HG02884 (cell line): ENCODE measurements at regions not wholly inside any gene's neighbourhood (a gene's known extent, or its start where the extent isn't known, plus 50 kb on each side); places are given as distances from the start of the nearest gene placed in this dataset.

Source experiments
- ATAC-seq: cut with Tn5 transposase; IDR thresholded peaks from one replicate; pipeline ENCODE4 v1.9.1; 2021; ENCODE audit warnings: mild to moderate bottlenecking, moderate library complexity; ENCODE audit not compliant: unreplicated experiment

DNA sequence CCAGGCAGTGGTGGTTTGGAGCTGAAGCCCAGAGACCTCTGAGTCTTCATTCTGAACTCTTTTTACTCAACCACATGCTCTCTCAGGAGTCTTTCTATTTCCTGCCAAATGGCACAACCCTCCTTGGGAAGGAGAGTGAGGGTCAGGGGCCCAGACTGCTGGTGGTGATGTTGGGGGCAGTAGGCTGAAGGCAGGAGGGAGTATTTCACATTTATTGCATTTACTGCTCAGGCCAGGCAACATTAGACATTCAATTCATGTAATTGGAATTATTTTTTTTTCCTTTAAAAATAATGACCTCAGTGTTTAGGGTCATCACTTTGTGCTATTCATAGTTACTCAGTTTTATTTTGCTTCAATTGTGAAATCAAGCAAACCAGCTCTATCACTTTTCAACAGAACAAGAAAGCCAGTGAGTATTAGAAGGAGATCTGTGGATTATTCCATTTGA lies 311.3 kb upstream of the NT5C1B start:
- no peak for ATAC-seq

DNA sequence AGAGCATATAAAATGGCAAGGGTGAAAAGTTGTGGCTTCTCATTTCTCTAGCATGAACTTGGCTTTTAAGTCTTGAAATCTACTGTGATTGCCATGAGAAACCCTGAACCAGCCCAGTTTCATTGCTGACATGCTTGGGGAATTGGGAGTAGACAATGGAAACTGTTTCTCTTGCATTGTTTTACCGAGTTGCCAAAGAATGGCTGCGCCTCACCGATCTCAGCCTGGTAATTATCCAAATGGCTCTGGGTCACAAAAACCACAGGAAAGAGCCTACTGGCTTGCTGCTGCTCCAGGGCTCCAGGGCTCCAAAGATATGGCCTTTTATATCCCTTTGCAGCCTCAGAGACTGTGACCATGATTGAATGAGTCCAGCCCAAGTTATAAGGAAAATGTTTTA lies 310.4 kb upstream of the NT5C1B start:
- ATAC-seq = no peak

DNA sequence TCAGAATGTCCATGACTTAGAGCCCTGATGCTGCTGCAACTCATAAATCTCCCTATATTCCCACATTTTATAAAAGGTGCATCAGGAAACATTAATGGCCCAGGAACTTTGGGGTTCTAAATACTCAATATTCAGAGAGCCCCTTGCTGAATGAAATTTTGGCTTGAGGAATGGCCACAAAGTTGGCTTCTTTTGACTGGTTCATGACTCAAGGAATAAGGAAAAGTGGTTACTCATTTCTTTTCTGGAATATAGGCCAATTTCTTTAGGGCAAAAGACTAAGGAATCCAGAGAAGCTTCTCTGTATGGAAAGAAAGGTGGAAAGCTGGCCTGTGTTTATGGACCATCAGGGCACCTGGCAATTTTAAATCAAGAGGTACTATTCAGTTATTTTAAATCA lies 308.9 kb upstream of the NT5C1B start:
- no peak for ATAC-seq

DNA sequence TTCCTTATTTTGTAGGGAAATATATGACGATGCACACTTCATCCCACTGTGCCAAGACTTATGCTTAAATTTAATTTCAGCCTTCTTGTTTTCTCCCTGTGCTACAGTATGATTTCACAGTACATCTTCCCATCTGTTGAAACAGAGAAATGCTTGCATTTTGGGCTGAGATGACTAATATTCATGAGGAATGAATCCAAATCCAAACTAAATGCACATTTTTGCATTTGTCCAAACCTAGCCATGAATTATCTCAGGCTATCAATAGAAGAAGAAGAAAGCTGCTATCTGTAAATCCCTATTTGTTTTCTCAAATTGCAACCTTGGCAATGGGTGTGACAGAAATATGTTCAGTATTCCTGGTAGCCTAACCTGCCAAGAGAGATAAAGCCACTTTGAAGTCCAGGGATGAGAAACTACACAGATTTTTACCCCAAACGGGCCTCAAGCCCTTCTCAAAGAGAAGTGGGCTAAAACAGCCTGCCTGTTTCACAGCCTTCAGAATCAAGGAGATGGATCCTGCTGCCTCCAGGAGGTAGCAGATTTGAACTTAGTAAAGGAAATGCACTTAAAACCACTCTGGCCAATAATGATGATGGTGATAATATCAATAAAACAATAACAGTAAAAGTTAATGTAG lies 306.9 kb upstream of the NT5C1B start:
- ATAC-seq = no peak

DNA sequence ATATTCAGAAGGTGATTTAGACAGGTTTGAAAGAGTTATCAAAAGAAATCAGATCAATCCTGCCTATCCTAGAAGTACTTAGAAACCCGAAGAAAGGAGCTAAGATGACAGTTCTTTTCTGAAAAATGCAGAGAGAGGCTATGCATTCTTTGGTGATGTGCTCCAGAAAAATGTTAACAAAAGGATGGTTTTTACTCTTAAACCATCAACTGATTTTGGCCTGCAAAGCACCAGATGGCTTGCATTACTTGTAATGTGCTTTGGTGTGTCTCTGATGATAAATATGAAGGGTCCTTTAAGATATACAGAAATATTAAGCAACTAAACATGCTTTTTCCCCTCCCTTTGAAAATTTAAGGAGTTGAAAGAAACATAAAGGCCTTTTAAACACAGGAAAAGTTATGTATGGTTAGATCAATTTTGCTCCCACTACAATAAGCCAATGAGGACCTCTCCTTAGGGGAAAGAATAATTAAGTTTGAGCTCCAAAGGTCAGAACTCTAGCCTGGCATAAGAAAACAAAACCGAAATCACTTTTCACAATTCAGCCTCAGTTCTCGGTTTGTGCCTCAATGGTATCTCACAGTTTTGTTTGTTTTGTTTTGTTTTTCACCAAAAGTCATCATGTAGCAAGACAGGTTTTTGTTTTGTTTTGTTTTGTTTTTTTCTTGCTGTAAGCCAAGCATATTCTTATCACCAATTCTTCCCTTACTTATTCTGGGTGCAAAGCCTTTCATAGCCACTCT lies 302.4 kb upstream of the NT5C1B start:
- ATAC-seq = no peak

DNA sequence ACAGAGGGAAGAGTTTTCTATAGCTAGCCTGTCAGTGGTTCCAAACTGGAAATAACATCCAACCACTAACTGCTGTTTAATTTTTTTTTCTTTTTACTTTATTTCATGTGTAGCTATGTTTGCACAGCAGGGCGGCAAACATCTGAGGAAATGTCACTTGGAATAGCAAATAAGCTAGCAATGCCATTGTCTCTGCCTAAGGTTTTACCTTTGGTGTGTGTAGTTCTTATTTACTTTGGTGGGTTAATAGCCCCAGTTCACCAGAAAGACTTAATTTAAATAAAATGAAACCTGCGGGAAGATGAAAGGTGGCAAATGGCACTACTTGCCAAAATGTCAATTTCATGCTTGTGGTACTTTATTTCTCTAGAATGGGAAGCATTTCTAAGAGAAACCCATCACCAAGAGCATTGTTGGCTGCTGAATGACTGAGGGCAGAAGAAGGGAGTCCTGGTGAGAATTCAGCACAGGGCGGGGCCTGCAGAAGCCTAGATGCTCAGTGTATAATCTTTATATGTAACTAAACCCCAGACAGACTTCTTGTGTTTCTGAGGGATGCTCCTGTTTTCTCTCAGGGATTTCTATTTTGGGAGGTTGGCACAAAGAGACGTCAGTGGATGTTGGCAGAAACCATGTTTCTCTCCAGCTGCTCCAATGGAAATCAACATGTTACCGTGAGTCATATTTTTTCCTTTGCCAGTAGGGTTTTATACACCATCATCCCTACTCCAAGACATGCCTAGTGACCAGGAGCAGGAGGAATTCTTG lies 300.4 kb upstream of the NT5C1B start:
- ATAC-seq = no peak

DNA sequence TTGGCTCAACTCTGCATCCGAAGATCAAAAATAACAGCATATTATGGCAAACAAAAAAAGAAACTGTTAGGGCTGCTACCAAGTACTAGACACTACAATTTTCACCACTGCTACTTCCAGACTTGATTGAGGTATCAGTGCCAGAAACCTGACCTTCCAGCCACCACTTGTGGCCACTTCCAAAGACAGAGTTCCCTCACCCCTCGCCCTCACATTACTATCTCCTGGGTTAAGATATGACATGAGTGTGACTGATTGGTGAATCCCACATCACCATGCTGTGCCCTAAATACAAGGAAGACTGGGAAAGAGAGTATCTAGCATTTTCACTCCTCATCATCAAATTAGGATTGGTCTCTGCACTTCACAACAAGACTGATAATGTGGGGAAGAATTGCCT lies 296.1 kb upstream of the NT5C1B start:
- no peak for ATAC-seq

DNA sequence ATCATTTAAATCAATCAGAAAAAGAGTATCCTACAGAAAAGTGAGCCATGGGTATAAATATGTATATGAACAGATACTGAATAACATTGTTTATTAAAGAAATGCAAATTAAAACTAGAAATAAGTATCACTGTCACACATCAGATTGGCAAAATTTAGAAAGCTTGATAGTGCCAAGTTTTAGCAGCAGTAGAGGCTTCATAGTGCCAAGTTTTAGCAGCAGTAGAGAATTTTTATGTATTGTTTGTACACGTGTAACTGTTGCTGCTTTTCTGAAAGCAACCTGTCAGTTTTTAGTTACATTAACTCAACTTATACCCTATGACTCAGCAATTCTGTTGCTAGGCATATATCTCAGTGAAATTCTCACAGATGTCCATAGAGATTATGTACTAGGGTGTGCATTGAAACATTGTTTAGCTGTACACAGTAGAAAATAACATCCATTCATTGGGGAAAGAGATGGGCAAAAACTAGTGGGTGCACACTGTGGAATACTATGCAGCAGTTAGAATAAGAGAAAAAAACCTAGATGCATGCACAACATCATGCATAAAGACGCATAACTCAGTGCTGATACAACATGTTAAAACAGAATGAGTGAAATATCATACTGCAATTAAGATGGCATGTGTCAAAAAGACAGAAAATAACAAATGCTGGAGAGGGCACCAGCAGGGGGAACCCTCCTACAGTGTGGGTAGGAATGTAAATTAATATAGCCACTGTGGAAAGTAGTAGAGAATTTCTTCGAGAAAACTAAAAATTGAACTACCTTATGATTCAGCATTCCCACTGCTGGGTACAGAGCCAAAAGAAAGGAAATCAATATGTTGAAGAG lies 294.5 kb upstream of the NT5C1B start:
- ATAC-seq = no peak

DNA sequence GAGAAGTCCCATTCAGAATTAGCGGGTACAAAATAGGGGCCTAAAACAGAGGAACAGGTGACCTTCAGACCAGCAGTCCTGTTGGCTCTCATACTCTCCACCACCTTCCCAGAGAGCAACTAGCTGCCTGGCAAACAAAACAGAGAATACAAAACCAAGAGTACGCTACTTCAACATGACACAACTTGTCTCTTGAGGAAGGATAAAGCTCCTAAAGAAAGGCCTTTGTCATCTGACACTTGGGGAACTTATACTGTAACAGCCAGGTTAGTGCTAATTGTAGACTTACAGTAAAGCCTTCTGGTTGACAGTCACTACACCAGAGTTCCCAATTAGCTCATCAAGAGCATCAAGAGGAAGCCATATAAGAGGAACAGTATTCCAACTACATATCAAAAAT lies 282.1 kb upstream of the NT5C1B start:
- ATAC-seq = no peak

DNA sequence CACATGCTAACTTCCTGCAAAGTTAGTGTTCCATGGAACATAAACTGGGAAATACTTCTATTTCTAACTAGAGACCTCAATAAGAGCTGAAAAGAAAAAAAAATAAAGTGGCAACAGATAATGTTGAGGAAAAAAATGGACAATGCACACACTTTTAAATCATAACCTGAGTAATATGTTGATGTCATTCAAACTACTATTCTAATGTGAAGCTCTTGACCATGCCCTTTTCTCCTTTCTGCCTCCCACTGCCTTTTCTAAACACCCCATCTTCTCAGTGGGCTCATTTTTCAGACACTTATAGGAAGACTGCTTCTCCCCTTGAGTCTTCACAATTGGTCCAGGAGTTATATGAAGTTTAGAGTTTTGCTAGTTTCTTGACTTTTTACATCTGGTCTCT lies 280.9 kb upstream of the NT5C1B start:
- no peak for ATAC-seq

DNA sequence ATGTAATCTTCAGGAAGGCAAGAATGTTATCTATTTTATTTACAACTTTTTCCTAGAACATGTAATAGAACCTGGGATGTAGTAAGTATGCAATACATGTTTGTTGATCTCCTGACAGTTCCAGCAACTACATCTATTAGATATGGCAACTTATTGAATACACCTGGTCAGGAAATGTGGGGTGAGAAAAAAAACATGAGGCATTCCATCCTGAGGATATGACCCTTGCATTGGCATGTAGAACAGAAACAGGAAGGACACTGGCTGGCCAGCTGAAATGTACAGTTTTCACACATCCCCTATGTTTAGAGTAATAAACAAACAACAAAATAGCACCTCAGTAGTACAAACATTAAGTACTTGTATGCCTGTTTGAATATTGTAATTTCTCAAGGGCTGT lies 272.6 kb upstream of the NT5C1B start:
- ATAC-seq = no peak

DNA sequence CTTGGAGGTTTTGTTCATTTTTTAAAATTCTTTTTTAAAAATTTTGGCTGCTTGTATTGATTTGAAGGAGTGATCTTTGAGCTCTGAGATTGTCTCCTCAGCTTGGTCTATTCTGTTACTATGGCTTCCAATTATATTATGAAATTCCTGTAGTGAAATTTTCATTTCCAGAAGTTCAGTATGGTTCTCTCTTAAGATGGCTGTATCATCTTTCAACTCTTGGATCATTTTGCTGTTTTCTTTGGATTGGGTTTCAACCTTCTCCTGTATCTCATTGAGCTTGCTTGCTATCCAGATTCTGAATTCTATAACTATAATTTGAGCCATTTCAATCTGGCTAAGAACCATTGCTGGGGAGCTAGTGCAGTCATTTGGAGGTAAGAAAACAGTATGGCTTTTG lies 270.8 kb upstream of the NT5C1B start:
- no peak for ATAC-seq

DNA sequence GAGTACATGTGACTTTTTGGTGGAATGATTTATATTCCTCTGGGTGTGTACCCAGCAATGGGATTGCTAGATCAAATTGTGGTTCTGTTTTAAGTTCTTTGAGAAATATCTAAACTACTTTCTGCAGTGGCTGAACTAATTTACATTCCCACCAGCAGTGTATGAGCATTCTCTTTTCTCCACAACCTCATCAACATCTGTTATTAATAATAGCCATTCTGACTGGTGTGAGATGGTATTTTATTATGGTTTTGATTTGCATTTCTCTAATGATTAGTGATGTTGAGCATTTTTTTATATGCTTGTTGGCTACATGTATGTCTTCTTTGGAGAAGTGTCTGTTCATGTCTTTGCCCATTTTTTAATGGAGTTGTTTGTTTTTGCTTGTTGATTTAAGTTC lies 267.4 kb upstream of the NT5C1B start:
- no peak for ATAC-seq

DNA sequence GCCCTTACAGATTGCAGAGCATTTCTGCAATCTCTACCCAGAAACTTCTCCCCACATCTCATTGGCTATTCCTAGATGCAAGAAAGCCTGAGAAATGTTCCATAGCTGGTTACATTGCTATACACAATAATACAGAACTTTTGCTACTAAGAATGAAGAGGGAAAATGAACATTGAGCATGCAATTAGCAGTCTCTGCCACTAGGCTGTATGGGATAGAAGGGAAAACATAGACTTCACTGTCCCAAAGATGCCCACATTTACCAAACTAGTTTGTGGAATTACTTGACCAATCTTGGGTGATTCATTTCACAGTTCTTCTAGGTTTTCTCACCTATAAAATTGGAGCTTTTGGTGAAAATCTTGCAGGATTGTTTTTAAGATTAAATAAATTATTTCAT lies 265.7 kb upstream of the NT5C1B start:
- peak; percentile 12 for ATAC-seq

DNA sequence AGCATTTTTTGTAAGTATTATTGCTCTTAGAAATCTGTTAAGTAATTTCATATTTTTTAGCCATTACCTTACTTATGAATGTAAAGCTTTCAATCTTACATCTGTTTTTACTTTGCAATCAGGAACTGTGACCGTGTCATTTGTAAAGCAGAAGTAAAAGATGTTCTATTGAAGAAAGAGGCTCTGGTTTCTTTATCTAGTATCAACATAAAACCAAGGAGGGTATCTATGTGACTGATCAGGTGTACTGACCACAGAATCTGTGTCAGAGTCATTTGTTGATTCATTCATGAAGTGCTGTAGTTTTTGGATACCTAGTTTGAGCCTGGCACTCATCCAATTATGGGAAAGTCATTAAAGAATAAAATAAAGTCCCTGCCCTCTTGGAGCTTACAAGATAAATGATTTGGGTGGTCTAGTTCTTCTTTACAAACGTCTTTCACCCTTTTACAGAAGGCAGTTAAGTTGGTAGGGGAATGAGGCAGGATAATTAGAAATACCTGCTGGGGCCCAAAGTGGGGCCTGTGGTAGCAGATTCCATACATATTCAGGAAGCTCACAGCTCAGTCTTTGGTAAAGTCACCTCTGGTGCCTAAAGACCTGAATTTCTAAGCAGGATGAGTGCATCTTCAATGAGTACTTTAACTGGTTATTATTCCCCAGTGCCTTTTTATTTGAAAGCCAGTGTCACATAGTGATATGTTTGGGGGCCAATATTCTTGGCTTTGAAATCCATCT lies 260.6 kb upstream of the NT5C1B start:
- ATAC-seq = peak; percentile 99

DNA sequence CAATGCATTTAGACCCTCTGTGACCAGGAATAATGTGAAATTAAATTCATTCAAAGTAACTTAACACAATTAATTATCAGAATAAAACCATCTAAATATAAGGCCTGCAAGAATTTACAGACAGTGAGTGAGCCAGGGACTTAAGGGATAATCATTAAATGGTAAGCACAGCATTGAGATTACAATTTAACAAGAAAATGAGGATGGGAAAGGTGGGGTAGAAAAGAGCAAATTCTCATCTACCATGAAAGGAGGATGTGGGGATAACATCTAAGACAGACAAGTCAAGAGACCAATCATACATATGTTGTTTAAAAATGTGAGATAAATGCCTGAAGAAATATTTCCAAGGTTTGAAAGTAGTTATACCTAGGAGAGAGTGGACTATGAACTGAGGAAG lies 259.3 kb upstream of the NT5C1B start:
- ATAC-seq = no peak

DNA sequence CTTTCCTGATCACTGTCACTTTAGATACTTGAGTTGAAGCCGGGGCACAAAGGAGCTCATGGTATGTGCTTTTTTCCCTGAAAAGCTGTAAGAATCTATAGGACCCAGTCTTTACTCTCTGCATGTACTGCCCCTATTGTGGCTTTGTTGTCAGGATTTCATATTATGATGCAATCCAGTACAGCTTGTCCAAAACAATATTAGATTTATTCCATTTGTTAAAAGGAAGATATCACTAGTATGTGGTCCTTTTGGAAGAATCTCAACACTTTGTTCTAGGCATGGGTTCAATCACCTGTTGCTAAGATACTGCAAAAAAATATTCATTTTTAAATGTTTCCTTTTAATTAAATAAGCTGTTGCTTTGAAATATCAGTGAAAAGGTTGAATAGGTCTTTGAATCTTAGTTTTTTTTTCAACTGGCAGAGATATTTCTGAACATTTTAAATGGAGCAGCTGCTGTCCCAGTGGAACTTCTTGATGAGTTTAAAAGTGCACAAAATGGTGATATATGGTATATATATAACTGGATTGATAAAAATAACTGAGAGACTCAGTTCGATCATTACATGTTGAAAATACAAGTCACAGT lies 256.6 kb upstream of the NT5C1B start:
- ATAC-seq = no peak

DNA sequence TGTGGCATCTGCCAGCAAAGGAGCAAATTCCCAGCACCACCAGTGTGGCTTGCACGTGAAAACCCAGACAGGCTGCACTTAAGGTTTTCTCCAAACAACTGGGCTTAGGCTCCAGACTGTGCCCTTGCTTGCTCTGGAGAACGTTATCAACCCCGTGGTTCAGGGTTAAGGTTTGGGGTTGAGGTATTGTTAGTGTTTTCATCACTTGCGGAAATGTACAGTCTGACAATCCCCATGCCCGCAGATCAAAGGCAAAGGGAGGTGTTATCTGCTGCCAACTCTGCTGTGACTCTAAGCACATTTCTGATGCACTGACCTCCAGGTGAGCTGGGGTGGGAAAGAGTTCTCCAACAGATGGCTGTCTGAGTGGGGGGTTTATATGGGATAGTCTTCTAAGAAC lies 253.5 kb upstream of the NT5C1B start:
- no peak for ATAC-seq

DNA sequence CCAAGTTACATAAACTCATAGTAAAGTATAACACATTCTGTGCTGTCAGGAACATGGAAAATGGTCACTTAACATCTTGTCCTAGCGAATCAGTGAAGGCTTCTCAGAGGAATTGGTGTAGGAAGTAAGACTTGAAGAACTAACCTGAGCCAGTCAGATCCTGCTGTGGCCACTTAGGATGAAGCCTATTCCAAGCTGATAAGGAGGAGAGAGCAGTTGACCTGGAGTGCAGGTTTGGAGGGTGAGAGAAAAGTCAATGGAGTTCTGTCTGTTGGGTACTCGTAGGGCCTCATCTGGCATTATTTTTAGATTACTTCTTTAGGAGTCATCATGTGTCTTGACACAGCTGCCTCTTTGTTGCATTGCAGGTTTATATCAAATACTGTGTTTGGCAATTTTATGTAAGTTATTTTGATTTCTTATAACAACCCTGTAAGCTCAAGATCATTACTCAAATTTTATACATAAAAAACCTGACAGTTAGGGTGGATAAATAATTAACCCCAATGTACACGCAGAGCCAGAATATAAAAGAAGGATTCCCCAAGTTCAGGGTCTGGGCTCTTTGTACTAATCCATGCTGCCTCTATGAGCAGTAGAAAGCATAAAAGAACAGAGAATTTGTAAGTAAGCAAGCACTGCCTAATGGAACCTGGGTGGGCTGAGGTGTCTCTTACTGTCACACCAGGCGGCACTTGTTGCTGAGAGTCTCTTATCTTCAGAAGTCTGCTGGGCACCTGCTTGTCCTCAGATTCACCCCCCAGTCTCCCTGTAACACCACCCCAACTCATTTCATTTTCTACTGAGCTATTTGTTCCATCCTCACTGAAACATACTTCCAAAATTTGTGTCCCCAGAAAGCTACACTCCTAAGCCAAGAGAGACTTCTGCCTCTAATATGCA lies 252.1 kb upstream of the NT5C1B start:
- ATAC-seq = no peak
